ENCODE measurements at regions not wholly inside any gene's neighbourhood (a gene's known extent, or its start where the extent isn't known, plus 50 kb on each side); places are given as distances from the start of the nearest gene placed in this dataset.

DNA sequence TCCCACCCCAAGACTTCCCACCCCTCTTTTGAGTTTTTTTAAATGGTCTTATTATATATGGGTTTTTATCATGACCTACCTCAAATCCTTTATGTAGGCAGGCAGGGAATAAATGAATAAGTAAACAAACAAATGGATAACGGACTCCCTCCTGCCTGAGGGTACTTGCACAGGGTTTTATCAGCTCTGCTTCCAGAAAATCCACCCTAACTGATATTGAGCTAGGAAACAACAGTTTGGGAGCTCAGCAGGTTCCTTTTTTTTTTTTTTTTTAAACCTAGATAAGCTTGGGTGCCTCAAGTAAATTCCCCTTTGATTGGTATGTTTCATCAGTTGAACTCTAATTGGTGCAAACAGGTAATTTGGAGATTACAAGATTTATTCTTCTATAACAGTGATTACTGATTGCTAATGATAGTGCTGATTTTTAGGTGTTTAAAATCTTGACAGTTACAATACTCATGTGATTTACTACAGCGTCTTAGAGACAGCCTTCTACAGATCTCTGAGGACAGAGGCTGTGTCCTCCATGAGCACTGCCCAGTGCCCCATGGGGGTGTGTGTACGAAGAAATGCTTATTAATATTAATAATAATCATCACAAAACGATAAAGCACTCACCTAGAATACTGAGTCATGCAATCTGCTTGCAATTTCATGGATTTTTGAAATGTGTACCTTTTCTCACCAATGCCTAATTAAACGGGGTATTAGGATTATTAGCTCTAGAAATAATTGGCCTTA, 347.4 kb downstream of the RRAGC start:
- TF ChIP-seq EP300 (IDR thresholded peaks at IDR 0.05): no peak
- TF ChIP-seq POLR2A (IDR thresholded peaks at IDR 0.05): no peak
- TF ChIP-seq, protein P1, sequence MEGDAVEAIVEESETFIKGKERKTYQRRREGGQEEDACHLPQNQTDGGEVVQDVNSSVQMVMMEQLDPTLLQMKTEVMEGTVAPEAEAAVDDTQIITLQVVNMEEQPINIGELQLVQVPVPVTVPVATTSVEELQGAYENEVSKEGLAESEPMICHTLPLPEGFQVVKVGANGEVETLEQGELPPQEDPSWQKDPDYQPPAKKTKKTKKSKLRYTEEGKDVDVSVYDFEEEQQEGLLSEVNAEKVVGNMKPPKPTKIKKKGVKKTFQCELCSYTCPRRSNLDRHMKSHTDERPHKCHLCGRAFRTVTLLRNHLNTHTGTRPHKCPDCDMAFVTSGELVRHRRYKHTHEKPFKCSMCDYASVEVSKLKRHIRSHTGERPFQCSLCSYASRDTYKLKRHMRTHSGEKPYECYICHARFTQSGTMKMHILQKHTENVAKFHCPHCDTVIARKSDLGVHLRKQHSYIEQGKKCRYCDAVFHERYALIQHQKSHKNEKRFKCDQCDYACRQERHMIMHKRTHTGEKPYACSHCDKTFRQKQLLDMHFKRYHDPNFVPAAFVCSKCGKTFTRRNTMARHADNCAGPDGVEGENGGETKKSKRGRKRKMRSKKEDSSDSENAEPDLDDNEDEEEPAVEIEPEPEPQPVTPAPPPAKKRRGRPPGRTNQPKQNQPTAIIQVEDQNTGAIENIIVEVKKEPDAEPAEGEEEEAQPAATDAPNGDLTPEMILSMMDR (IDR thresholded peaks at IDR 0.05): no peak

DNA sequence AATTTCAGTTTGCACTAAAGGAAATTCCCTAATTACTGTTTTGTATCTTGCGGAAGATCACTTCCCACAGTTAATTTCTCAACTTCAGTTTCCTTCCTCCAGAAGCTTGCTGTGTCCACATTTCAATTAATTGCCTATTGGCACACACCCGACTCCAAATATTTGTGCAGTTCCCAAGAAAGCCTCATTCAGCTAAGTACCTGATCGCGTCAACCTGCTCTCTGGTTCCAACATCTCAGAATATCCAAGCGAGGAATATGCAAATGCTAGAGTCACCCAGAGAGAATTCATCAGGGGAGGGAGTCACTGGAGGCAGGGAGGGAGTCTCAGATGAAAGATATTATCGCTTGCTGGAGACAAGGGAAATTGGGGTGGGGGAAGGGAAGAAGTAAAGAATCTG, 351.3 kb downstream of the RRAGC start:
- no peak overlapping the region for H3K4me3 ChIP-seq
- peaks cover 0 to 11% of the 10 kb centered on the region in 2 donors for H3K27me3 ChIP-seq
- H3K9me3 ChIP-seq: no peaks in the 10 kb centered on the region
- WGBS, 2 donors: 59 to 66% methylated on average over 6 of the region's 6 CpGs
- no peaks in the 10 kb centered on the region for H3K36me3 ChIP-seq
- H3K4me1 ChIP-seq: no peaks in the 10 kb centered on the region
- H3K27ac ChIP-seq: no peak overlapping the region
- TF ChIP-seq, protein P1 (IDR thresholded peaks at IDR 0.05): no peak
- TF ChIP-seq POLR2A (IDR thresholded peaks at IDR 0.05) (no peak), EP300 (IDR thresholded peaks at IDR 0.05) (no peak)
- DNase-seq (ENCODE audit: low spot score in 2 of 2): no peak

More for the DNA sequence above, 347.4 kb downstream of the RRAGC start:
- peaks cover 0 to 6% of the 10 kb centered on the region in 2 donors for H3K27me3 ChIP-seq
- WGBS, 2 donors: 73 to 74% methylated on average over 5 of the region's 5 CpGs
- H3K9me3 ChIP-seq: no peaks in the 10 kb centered on the region
- H3K4me1 ChIP-seq: no peaks in the 10 kb centered on the region
- no peaks in the 10 kb centered on the region for H3K36me3 ChIP-seq
- no peak overlapping the region for H3K4me3 ChIP-seq
- DNase-seq (ENCODE audit: low spot score in 2 of 2): no peak
- no peak overlapping the region for H3K27ac ChIP-seq

DNA sequence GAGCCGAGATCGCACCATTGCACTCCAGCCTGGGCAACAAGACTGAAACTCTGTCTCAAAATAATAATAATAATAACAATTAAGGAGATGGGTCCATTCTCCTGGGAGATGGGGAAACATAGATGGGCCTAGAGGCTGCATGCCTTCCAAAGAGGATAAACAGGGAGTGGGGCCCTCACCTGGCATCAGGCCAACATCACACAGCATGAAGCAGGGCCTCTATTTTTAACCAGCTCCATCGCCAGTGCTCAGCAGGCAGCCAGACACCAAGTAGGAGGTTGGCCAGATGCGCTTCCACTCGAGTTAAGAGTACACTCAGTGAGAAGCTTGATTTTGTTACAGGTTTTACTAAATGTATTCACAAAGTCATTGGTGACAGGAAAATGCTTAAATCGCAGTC, 352.0 kb downstream of the RRAGC start:
- no peak overlapping the region for H3K4me3 ChIP-seq
- WGBS, 2 donors: 79 to 81% methylated on average over 6 of the region's 6 CpGs
- no peaks in the 10 kb centered on the region for H3K4me1 ChIP-seq
- H3K36me3 ChIP-seq: no peaks in the 10 kb centered on the region
- no peak overlapping the region for H3K27ac ChIP-seq
- H3K27me3 ChIP-seq: peaks cover 0 to 11% of the 10 kb centered on the region in 2 donors
- TF ChIP-seq, protein P1 (IDR thresholded peaks at IDR 0.05): no peak
- TF ChIP-seq POLR2A (IDR thresholded peaks at IDR 0.05) (no peak), EP300 (IDR thresholded peaks at IDR 0.05) (no peak)
- H3K9me3 ChIP-seq: no peaks in the 10 kb centered on the region
- no peak for DNase-seq (ENCODE audit: low spot score in 2 of 2)

DNA sequence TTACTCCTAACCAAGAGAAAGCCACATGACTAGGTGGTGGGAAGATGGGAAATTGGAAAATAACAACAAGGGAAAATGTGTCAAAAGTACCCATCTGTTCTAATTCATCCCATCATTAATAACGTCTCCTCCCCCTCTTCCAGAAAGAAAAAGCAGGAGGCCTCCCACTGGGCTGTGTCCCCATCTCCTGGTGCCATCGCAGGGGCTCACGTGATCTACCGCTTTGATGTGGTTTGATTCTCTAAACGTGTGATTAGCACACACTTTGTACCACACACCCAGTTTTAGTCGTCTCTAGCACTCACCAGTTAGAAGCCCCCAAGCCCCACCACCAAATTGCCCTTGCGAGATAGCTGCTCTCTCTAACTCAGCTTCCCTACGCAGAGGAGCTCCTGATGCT, 353.6 kb downstream of the RRAGC start:
- TF ChIP-seq EP300 (IDR thresholded peaks at IDR 0.05) (no peak), POLR2A (IDR thresholded peaks at IDR 0.05) (no peak)
- TF ChIP-seq, protein P1 (IDR thresholded peaks at IDR 0.05): no peak
- Histone ChIP-seq H3K27me3 (peaks cover 0 to 11% of the 10 kb centered on the region in 2 donors), H3K27ac (no peak overlapping the region), H3K9me3 (no peaks in the 10 kb centered on the region), H3K36me3 (no peaks in the 10 kb centered on the region), H3K4me1 (no peaks in the 10 kb centered on the region), H3K4me3 (no peak overlapping the region)
- no peak for DNase-seq (ENCODE audit: low spot score in 2 of 2)
- 47 to 55% methylated on average over 8 of the region's 8 CpGs for WGBS, 2 donors

- H3K4me3 ChIP-seq: no peak overlapping the region
- peaks cover 0 to 10% of the 10 kb centered on the region in 2 donors for H3K27me3 ChIP-seq
- H3K27ac ChIP-seq: no peak overlapping the region
- H3K9me3 ChIP-seq: no peaks in the 10 kb centered on the region
- H3K4me1 ChIP-seq: peaks cover 0 to 8% (median 0%) of the 10 kb centered on the region in 4 donors
- WGBS, 2 donors: 45 to 47% methylated on average over 4 of the region's 4 CpGs
- DNase-seq (ENCODE audit: low spot score in 2 of 2): no peak
- H3K36me3 ChIP-seq: no peaks in the 10 kb centered on the region
- no peak for TF ChIP-seq EP300 (IDR thresholded peaks at IDR 0.05)
- TF ChIP-seq, protein P1 (IDR thresholded peaks at IDR 0.05): no peak
- no peak for TF ChIP-seq POLR2A (IDR thresholded peaks at IDR 0.05)
Measured at GRCh38 chr1:38502758-38503157, 356.8 kb downstream of the RRAGC start.
